GM19452 (cell line): ENCODE measurements at regions not wholly inside any gene's neighbourhood (a gene's known extent, or its start where the extent isn't known, plus 50 kb on each side); places are given as distances from the start of the nearest gene placed in this dataset.

Experiments used
- ATAC-seq: cut with Tn5 transposase; IDR thresholded peaks from one replicate; pipeline ENCODE4 v1.9.1; 2021; ENCODE audit not compliant: unreplicated experiment

DNA sequence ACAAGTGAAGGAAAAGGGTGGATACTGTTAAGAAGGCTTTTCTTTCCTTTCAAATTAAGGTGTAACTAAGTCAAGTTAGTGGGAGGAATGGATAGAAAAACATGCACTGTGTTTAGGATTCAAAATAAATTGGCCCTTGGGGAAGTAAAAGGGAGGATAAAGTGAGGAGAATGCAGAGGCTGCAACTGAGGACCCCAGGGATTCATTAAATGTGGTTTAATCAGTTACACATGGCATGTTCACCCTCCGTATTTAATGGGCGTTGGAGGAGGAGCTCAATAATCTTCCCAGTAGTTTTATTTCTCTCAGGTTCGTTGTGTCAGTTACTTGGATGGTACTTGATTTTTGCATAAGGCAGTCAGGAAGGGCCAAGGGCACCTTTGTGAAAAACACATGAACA, 966.3 kb downstream of the JRKL start:
- ATAC-seq: no peak

DNA sequence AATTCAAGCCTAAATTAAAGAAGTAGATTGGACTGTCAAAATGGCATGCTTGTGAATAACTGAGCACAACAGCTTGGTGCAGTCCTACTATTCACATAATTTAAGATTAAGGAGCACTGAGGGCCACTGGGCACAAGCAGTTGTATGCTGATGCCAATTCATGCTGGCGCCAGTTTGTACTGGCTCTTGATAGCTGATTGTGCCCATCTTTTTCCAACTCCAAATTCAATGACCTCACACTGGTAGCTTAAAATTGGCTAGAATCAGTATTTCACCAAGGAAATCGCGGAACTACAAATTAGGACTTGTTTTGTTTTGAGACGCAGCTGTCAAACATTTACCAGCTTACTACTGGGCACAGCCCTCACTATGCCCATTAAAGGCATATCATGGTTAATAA, 969.2 kb downstream of the JRKL start:
- no peak for ATAC-seq

DNA sequence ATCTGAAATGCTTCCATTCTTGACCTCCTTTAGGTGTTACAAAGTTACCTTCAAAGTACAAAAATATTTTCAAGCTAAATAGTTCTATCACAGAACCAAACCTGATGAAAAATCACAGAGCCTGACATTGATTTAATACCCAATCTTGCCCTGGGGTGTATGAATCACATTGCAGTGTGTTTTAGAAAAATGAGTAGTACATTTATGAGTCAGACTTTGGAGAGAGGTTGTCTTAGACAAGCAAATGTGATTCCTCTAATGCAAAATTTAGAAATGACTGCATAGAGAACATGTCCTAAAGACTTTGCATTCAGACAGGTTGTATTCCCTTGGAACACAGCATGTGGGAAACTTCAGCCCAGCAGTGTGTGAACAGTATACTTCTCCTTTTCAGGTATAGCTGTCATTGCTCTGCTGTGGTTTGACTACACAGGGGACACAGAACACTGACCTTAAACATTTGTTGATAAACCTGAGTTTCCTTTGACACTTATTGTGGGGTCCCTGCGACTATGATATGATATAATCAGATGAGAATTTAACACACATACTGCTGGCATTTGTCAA, 972.1 kb downstream of the JRKL start:
- ATAC-seq: no peak

DNA sequence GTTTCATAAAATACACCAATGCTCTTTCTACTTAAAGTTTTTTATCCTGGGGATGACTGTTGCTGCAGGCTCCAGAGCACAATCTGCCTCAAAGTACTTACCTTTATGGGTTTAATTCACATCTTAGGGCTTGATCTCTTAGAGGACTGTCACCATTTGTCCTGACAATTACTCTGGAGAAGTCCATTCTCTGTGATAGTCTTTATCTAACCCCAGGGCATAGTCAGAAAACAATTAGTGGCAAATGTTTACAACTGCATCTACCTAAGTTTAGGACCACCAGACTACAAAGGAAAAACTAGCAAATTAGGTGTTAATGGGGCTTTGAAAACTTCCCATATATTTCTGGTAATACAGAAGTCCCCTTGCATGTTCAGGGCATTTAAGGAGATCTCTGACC, 973.5 kb downstream of the JRKL start:
- ATAC-seq: no peak

DNA sequence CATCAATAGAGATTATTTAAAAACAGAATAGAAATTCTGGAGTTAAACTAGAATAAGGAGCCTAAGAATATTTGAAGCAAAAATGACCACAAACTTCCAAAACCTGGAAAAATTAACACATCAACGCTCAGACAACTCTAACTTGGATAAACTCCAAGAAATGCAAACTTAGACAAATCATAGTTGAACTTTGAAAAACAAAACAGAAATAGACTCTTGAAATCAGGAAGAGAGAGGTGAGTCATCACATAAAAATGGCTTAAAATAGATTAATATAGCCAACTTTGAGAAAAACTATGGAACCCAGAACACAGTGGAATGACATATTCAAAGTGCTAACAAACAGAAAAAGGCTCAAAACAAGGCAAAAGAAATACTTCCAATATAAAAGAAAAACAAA, 974.2 kb downstream of the JRKL start:
- ATAC-seq: no peak

DNA sequence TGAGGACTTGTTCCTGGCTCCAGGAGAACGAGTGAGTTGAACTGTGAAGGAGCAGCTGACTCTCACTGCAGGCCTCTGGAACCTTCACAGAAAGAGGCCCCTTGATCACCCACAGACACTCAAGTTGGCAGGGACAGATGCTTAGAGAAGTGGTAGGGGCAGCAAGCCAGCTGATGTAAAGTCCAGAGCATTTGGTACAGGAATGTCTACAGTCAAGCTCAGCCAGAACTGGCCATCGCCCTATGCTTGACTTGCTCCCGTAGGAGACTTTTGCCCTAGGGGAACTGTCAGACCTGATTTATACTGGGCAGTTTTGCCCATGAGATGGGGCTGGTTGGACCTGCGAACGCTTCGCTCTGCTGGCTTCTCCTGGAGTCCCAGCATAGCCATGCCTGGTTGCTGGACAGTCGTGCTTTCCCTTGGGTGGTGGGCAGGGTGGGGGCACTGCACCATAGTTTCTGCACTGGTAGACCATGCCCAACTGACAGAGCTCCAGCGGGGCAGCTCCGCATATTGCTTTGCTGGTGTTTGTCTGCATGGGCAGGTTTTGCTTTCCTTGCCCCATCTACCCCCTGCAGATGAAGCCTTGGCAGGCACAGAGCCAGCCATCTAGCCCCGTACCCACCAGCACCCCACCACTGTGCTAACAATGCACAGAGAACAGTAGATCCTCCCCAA, 977.7 kb downstream of the JRKL start:
- ATAC-seq: no peak

DNA sequence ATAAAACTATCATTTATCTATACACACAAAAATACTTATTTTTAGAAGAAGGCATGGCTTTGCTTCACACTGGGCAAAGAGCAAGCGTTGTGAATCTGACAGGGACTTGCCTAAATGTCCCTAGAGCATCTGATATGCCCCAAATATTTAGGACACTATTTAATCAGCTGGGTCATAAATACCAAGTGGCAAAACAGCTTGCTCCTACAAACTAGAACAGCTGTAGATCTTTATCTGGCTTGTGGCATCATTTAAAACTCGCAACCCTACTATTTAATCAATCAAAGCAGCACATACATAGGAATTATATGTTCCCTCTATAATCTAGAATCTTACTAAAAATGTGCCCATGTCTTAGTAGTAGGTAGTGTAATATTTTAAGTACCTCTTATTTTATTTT, 999.5 kb downstream of the JRKL start:
- ATAC-seq: no peak

DNA sequence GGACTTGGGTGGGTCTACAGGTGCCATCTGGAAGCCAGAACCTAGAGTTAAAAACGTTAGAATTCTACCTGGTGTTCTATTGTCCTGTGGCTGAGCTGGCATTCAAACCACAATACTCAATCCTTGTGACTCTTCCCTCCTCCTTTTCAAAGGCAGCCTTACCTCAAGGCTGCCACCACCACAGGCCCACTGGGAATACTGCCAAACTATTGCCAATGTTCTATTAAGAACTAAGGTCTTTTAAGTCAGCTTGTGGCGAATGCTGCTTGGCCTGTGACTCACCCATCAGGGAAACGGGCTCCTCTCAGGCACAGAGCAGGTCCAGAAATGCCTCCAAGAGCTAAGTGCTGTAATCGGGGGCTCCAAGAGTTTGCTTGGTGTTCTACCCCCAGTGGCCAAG, 1008.4 kb downstream of the JRKL start:
- no peak for ATAC-seq

DNA sequence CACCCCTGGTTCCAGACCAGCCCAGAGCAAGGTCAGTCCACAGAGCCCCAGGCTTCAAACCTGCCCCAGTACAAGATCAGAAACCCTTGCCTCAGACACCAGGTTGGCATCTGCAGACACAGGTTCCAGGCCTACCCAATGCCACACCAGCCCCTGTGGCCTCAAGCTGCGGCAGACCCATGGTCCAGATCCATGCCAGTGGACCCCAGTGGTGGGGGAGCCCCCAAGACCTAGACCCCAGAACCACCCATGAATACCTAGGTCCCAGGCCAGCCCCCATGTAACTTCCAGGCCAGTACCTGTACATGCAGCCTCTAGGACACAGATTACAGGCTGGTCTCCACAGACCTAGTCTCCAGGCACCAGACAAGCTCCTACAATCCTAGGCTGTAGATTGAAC, 1019.3 kb downstream of the JRKL start:
- no peak for ATAC-seq

DNA sequence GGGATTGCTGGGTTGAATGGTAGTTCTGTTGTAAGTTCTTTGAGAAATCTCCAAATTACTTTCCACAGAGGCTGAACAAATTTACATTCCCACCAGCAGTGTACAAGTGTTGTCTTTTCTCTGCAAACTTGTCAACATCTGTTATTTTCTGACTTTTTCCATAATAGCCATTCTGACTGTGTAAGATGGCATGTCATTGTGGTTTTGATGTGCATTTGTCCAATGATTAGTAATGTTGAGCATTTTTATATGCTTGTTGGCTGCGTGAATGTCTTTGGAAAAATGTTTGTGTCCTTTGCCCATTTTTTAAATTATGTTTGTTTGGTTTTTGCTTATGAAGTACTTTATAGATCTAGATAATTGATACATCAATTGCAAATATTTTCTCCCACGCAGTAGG, 1025.0 kb downstream of the JRKL start:
- ATAC-seq: no peak

DNA sequence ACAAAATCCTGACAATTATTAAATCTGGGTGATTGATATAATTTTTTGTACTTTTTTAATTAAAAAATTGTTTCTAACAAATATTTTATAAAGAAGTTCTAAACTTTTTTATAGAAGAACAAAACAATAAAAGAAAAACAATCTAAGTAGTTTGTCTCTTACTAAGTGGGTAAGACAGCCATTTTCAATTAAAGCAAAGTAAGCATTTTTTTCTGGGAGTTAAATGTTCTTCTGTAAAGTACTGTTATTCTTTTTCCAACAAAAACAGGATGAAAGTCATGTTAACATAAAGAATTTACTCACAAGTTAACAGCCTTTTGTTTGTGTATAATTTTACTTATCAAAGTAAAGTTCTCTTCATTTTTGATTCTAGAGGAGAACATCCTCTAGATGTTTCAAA, 1029.9 kb downstream of the JRKL start:
- no peak for ATAC-seq

DNA sequence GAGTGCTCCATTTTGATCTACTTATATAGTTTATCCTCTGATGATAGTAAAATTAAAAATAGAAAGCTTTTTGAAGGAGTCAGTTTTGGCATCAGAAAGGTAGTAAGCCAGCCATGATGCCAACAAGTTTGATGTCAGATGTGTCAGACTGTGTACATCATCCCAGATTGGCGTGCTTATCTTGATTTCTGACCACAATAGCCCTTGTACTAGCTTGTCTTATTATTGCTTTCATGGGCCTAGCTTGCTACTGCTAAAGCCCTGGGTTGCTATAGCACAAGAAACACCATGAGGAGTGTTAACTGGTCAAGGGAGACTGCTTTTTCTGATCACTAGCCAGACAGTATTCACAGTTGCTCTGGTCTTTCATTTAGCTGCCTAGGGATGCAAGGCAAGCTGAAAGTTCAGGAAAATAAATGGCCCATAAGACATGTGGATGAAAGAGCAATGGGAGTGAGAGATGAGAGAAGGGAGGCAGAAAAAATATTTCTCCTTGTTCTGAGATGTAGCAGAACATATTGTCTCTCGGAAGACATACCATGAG, 1038.5 kb downstream of the JRKL start:
- no peak for ATAC-seq

DNA sequence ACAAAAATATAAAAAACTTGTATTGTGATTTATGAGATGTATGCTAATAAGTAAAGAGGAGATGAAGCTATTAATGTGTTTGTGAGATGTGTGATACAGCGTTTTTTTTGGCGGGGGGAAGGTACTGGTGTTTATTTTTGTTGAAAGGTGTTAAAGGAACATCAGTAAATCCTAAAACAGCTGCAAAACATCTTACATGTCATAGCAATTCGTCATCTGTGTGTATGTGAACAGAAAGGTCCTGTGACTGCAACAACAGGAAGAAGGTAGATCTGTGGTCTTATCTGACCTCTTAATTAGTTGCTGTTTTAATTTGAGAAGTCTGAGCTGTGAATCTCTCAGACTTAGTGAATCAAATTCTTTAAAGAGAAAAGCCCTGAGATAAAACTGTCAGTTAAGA, 1041.1 kb downstream of the JRKL start:
- ATAC-seq: no peak

DNA sequence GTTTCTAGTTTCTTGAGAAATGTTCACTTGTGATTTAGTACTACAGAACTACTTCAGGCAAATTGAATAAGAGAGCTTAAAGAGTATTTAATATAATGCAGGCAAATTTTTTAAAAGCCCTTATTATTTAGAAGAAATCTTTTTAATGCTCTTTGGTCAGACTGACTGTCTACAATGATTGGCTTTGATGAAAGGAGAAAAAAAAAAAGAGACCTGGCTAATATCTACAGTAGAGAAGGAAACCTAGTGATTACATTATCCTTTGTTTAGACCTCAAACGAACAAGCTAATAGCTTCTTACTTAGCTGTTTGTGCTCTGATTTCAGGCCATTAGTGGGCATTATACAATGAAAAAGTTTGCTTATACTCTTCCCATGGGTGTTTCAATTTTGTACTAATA, 1043.1 kb downstream of the JRKL start:
- no peak for ATAC-seq

DNA sequence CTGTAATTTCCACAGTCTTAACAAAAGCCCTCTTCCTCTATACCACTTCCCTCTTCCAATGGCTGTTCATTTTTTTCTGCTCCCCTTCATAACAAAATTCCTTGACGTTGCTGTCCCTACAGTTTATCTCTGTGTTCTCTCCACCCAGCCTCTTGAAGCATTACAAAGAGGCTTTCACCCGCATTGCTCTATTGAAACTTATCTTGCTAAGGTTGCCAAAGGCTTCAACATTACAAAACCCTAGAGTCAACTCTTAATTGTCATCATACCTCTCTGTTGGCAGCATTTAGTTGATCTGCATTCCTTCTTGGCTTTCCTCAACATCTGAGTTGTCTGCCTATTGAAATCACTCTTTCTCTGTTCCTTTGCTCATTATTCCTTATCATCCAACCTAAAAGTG, 1055.7 kb downstream of the JRKL start:
- ATAC-seq: no peak

DNA sequence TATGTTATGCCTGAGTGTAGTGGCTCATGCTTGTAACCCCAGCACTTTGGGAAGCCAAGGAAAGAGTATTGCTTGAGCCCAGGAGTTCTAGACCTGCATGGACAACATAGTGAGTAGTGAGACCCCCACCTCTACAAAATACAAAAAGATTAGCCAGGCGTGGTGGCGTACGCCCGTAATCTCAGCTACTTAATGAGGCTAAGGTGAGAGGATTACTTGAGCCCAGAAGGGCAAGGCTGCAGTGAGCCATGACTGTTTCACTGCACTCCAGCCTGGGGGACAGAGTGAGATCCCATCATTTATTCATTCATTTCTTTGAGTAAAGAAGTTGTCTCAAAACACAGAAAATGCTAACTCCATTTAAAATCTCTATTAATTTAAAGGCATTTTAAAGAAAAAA, 1061.6 kb downstream of the JRKL start:
- ATAC-seq: no peak

DNA sequence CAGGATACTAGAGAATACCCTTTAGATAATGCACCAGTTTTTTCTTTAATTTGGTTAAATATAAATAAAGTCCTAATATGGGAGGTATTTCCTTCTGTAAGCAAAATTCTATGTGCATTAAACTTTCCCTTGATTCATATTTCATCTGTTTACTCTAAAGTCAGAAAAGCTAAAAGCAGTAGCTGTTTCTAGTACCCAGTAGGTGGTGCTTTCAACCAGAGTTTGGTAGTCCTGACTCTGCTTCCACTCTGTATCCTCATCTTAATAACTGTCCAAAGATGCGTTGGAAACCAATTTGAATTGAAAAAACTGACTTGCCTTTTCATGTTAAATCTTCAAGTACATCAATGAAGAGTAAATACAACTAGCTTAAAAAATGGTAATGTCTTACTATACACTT, 1065.2 kb downstream of the JRKL start:
- no peak for ATAC-seq

DNA sequence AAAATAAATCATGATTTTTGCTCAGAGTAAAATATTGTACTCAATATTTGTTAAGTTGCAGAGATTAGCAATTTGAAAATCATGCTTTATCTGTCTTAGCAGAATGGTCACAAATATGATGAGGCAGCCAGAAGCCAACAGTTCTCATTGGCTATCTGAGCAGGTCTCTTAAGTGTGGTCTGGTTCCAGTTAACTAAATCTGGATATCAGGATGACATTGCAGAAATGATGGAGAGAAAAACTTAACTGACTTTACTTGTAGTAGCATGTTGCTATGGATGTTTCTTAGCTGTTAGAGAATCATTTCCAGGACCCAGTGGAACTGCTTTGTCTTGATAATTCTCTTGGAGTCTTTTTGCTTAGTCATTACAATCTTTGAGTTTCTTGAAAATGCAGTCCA, 1070.3 kb downstream of the JRKL start:
- ATAC-seq: no peak

DNA sequence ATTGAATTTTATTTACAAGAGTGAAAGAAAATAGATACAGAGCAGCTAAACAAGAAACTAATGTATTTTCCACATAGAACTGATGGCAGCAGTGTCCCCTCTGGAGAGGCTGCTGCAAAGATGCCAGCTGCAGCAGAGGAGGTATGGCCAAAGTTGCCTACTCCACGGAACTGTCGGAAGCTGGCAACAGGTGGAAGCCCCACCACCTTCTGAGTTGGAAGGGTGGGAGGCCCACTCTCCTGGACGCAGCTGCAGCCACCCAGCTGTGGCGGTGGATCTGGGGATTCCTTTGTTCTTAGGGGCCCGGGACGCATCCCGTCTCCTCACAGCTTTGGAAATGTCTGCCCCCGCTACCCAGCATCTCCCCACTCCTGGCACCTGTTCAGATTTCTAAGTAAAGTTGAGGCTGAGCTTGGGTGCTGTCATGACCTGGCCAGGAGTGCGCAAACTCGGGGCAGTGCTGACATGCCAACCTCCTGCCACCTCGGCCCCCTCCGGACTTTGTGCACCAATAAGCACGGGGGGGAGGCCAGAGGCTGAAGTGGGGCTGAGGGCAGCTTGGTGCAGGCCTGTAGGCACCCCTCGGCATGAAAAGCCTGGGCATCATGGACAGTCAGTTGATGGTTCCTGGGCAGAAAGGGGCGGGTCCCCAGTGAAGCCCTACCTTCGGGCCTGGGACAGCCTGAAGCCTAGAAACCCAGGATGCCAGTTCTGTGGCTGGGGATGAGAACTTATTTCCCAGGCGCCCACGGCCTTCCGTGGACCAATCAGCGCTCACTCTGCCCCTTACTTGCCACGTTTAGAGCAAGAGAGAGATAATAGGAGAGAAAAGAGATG, 1071.4 kb downstream of the JRKL start:
- ATAC-seq: no peak

DNA sequence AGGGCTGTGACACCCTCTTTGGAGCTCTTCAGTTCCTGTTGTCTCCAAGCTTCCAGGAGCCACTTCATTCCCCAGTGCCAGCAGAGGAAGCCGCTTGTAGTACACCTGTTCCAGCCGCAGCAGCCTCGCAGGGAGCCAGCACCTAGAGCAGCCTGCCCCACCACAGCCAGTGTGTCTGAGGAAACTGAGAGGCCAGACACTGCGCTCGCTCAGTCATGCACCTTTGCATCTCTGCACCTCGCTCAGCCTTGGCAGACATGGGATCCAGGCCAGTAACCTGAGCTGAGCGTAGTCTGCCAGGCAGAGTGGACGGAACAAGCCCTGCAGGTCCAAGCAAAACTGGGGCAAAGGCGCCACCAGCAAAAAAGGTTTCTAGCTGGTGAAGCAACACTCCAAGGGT, 1072.1 kb downstream of the JRKL start:
- no peak for ATAC-seq

DNA sequence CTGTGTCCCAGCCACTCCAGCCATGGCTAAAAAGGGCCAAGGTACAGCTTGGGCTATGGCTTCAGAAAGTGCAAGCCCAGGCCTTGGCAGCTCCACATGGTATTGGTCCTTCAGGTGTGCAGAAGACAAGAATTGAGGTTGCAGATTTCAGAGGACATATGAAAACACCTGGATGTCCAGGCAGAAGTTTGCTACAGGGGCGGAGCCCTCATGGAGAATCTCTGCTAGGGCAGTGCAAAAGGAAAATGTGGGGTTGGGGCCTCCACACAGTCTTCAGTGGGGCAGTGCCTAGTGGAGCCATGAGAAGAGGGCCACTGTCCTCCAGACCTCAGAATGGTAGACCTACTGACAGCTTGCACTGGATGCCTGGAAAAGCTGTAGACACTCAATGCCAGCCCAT, 1074.1 kb downstream of the JRKL start:
- ATAC-seq: no peak

DNA sequence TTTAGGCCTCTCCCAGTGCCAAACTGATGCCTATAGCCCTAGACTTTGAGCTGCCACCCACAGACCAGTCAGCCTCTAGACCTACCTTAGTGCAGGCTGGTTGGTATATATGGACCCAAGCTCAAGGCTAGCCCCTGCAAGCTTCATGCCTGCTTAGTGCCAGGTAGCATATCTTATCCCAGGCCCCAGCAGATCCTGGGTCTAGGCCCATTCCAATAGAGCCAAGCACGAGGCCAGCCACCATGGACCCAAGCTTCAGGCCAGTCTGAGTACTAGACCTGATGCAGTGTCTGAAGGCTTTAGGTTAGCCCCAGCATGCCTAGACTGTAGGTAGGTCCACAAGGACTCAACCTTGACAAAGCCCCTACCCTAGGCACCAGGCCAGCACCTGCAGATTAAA, 1081.7 kb downstream of the JRKL start:
- ATAC-seq: no peak
